T-helper 2 cell (primary cell): ENCODE measurements at regions not wholly inside any gene's neighbourhood (a gene's known extent, or its start where the extent isn't known, plus 50 kb on each side); places are given as distances from the start of the nearest gene placed in this dataset.
A peak's percentile ranks its signal among the peaks of the same experiment; 100 is the strongest.

Experiments
- DNase-seq, 5 experiments: peaks; one replicate each; pipeline versions ENCODE4 v3.0.0 to v3.0.0-alpha.2; 2012 to 2022

GRCh38 chr1:5404412-5405203 lies 587.6 kb downstream of the NPHP4 start:
- no peak for DNase-seq

- DNase-seq, result no peak
Observed at GRCh38 chr1:5403935-5404334, 588.3 kb downstream of the NPHP4 start.

GRCh38 chr1:5402618-5403017 lies 589.6 kb downstream of the NPHP4 start:
- no peak for DNase-seq

- DNase-seq, result no peak
Observed at GRCh38 chr1:5399771-5400170, 592.5 kb downstream of the NPHP4 start.

- DNase-seq, result no peak
Observed at GRCh38 chr1:5396593-5396992, 595.6 kb downstream of the NPHP4 start.

- no peak for DNase-seq
Observed at GRCh38 chr1:5394111-5394510, 598.1 kb downstream of the NPHP4 start.

- DNase-seq, result no peak
Observed at GRCh38 chr1:5393603-5394002, 598.6 kb downstream of the NPHP4 start.

- DNase-seq, result no peak
Observed at GRCh38 chr1:5393146-5393545, 599.1 kb downstream of the NPHP4 start.

- DNase-seq, result no peak
Observed at GRCh38 chr1:5391725-5392124, 600.5 kb downstream of the NPHP4 start.

GRCh38 chr1:5390504-5390903 lies 601.7 kb downstream of the NPHP4 start:
- no peak for DNase-seq

GRCh38 chr1:5389101-5389885 lies 602.9 kb downstream of the NPHP4 start:
- peak in 2 of 5 experiments; percentile 60 to 74 for DNase-seq

- DNase-seq, result no peak
Observed at GRCh38 chr1:5388622-5389021, 603.6 kb downstream of the NPHP4 start.

GRCh38 chr1:5386371-5386770 lies 605.9 kb downstream of the NPHP4 start:
- no peak for DNase-seq

GRCh38 chr1:5385956-5386355 lies 606.3 kb downstream of the NPHP4 start:
- no peak for DNase-seq

- peak in 1 of 5 experiments; percentile 20 for DNase-seq
Observed at GRCh38 chr1:5385096-5385799, 607.0 kb downstream of the NPHP4 start.

- DNase-seq, result no peak
Observed at GRCh38 chr1:5381491-5381890, 610.7 kb downstream of the NPHP4 start.

GRCh38 chr1:5379176-5379759 lies 613.0 kb downstream of the NPHP4 start:
- no peak for DNase-seq

- DNase-seq, result no peak
Observed at GRCh38 chr1:5376538-5377247, 615.5 kb downstream of the NPHP4 start.

- DNase-seq, result no peak
Observed at GRCh38 chr1:5375481-5375880, 616.7 kb downstream of the NPHP4 start.

GRCh38 chr1:5374192-5374591 lies 618.0 kb downstream of the NPHP4 start:
- DNase-seq, result no peak

GRCh38 chr1:5373281-5373680 lies 618.9 kb downstream of the NPHP4 start:
- no peak for DNase-seq

GRCh38 chr1:5371270-5371669 lies 621.0 kb downstream of the NPHP4 start:
- no peak for DNase-seq
